Colonic mucosa (tissue), 4 donors: ENCODE measurements at regions not wholly inside any gene's neighbourhood (a gene's known extent, or its start where the extent isn't known, plus 50 kb on each side); places are given as distances from the start of the nearest gene placed in this dataset.

Source experiments
- DNase-seq: peaks from one replicate; pipeline ENCODE4 v3.0.0-alpha.2; 2020
- H3K27ac ChIP-seq: fragments of 200-600 bp; one replicate; pipeline ENCODE4 v1.8.0; 2021
- H3K27me3 ChIP-seq: fragments of 200-600 bp; one replicate; pipeline ENCODE4 v1.8.0; 2021
- H3K36me3 ChIP-seq: fragments of 200-600 bp; one replicate; pipeline ENCODE4 v1.8.0; 2021
- H3K4me1 ChIP-seq: fragments of 200-600 bp; one replicate; pipeline ENCODE4 v1.8.0; 2021; ENCODE audit warnings: mild to moderate bottlenecking
- H3K4me3 ChIP-seq: fragments of 200-600 bp; one replicate; pipeline ENCODE4 v1.8.0; 2021
- H3K9ac ChIP-seq, 2 donors: one replicate each; pipeline ENCODE4 v1.7.0; 2013; ENCODE audit warnings: control low read depth in 2 of 2, low read depth in 2 of 2, low read length in 2 of 2
- H3K9me3 ChIP-seq: fragments of 200-600 bp; one replicate; pipeline ENCODE4 v1.8.0; 2021
- intact Hi-C: fragments of 100-400 bp; cut with DNase I; formaldehyde crosslinking; loops from one replicate; pipeline ENCODE4 v1.14.1; 2022
- TF ChIP-seq, protein P1 (sequence below): fragments of 200-600 bp; IDR thresholded peaks from one replicate; pipeline ENCODE4 v1.8.0; 2022; ENCODE audit warnings: antibody characterized with exemption, mild to moderate bottlenecking
- donor health status: healthy.
- donor health status: DM: no; HTN: no; CAD: no.
- donor health status: DM: no; HTN: no; CAD: no.

GRCh38 chr12:108414021-108414420, 74.9 kb upstream of the CMKLR1 start:
- DNase-seq, result no peak
- Histone ChIP-seq H3K27me3 (no peaks in the 10 kb centered on the region), H3K36me3 (no peaks in the 10 kb centered on the region), H3K4me1 (no peaks in the 10 kb centered on the region), H3K4me3 (no peak overlapping the region), H3K27ac (no peak overlapping the region), H3K9ac (no peak overlapping the region), H3K9me3 (no peaks in the 10 kb centered on the region)
- TF ChIP-seq, protein P1, sequence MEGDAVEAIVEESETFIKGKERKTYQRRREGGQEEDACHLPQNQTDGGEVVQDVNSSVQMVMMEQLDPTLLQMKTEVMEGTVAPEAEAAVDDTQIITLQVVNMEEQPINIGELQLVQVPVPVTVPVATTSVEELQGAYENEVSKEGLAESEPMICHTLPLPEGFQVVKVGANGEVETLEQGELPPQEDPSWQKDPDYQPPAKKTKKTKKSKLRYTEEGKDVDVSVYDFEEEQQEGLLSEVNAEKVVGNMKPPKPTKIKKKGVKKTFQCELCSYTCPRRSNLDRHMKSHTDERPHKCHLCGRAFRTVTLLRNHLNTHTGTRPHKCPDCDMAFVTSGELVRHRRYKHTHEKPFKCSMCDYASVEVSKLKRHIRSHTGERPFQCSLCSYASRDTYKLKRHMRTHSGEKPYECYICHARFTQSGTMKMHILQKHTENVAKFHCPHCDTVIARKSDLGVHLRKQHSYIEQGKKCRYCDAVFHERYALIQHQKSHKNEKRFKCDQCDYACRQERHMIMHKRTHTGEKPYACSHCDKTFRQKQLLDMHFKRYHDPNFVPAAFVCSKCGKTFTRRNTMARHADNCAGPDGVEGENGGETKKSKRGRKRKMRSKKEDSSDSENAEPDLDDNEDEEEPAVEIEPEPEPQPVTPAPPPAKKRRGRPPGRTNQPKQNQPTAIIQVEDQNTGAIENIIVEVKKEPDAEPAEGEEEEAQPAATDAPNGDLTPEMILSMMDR, result no peak
- intact Hi-C loops, result no loop called here

DNA sequence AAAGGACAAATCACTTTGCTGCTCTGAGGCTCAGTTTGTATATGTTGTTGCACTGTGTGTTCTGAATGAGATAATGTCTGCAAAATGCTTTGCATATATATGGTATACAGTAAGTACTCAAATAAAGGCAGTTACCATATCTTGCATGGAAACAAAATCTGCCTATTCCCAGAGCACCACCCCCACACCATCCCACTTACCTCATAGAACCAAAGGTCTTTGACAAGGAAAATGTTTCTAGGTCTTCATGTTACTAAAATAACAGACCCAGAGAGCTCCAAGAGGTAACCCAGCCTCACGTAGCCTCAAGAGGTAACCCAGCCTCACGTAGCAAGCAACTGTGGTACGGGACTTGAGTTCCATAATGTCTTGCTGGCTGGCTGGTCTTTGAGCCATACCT, 71.6 kb upstream of the CMKLR1 start:
- no peak for DNase-seq
- Histone ChIP-seq H3K9me3 (no peaks in the 10 kb centered on the region), H3K27ac (no peak overlapping the region), H3K27me3 (no peaks in the 10 kb centered on the region), H3K4me3 (no peak overlapping the region), H3K4me1 (no peaks in the 10 kb centered on the region), H3K9ac (no peak overlapping the region), H3K36me3 (no peaks in the 10 kb centered on the region)
- intact Hi-C loops, result no loop called here
- TF ChIP-seq, protein P1, result no peak

DNA sequence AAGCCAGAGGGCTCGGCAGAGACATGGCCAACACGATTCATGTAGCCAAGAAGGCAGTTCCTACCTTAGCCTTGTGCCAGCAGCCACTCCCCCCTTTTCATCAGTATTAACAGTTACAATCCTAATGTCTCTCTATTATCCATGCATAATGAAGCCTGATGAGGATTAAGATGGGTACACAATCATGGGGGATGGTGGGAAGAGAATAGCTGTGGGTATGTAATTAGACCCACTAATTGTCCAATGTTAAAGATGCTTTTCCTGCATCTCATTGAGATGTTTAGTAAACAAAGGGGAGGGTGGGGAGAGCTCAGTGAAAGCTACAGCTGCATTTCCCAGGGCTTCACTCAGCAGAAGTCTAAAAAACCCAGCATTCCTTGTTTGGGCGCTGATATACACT, 70.4 kb upstream of the CMKLR1 start:
- H3K9ac ChIP-seq, result no peak overlapping the region
- no peaks in the 10 kb centered on the region for H3K27me3 ChIP-seq
- H3K4me1 ChIP-seq, result no peaks in the 10 kb centered on the region
- intact Hi-C loops, result no loop called here
- no peak for DNase-seq
- TF ChIP-seq, protein P1, result no peak
- H3K27ac ChIP-seq, result no peak overlapping the region
- H3K4me3 ChIP-seq, result no peak overlapping the region
- H3K9me3 ChIP-seq, result no peaks in the 10 kb centered on the region
- H3K36me3 ChIP-seq, result no peaks in the 10 kb centered on the region

- intact Hi-C loops, result no loop called here
- H3K4me1 ChIP-seq, result no peaks in the 10 kb centered on the region
- no peak for DNase-seq
- TF ChIP-seq, protein P1, result no peak
- no peaks in the 10 kb centered on the region for H3K9me3 ChIP-seq
- no peaks in the 10 kb centered on the region for H3K36me3 ChIP-seq
- H3K4me3 ChIP-seq, result no peak overlapping the region
- no peak overlapping the region for H3K9ac ChIP-seq
- no peak overlapping the region for H3K27ac ChIP-seq
- no peaks in the 10 kb centered on the region for H3K27me3 ChIP-seq
Measured at GRCh38 chr12:108403952-108404351, 64.8 kb upstream of the CMKLR1 start.

DNA sequence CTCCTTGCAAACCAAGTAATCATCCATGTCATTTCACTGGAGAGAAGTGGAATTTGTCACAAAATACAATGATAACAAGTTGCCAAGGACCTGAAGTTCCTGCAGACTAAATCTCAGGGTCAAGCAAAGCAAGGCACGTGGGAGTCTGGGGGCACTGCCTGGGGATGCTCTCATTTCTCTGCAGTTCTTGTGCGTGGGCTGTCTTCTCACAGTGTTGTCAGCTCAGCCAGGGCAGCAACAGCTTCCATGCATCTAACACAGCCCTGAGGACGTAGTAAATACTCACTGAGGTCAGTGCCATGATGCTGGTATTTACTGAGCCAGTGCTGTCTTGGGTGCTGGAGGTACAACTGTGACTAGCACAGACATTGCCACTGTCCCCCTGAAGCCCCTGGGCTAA, 62.9 kb upstream of the CMKLR1 start:
- intact Hi-C loops, result no loop called here
- H3K36me3 ChIP-seq, result no peaks in the 10 kb centered on the region
- no peak overlapping the region for H3K27ac ChIP-seq
- H3K9ac ChIP-seq, result no peak overlapping the region
- TF ChIP-seq, protein P1, result no peak
- DNase-seq, result no peak
- H3K27me3 ChIP-seq, result no peaks in the 10 kb centered on the region
- no peaks in the 10 kb centered on the region for H3K9me3 ChIP-seq
- no peak overlapping the region for H3K4me3 ChIP-seq
- no peaks in the 10 kb centered on the region for H3K4me1 ChIP-seq
